SU-DHL-6 (cell line): ENCODE measurements at regions not wholly inside any gene's neighbourhood (a gene's known extent, or its start where the extent isn't known, plus 50 kb on each side); places are given as distances from the start of the nearest gene placed in this dataset.

Source experiments
- H2AFZ ChIP-seq: fragments of 200-600 bp; sonication (generic); 2 replicates; pipeline ENCODE4 v1.6.1; 2014; ENCODE audit warnings: low read depth, mild to moderate bottlenecking, moderate library complexity, mixed read lengths, antibody characterized with exemption, low read length; ENCODE audit not compliant: severe bottlenecking
- H3F3A ChIP-seq: fragments of 200-600 bp; shearing (Covaris generic); 2 replicates; pipeline ENCODE4 v1.6.0; 2016; ENCODE audit warnings: antibody characterized with exemption, mild to moderate bottlenecking; ENCODE audit not compliant: insufficient read depth
- H3K27ac ChIP-seq: fragments of 200-600 bp; sonication (generic); 2 replicates; pipeline ENCODE4 v1.5.1; 2016; ENCODE audit warnings: low read depth, mild to moderate bottlenecking, low read length, moderate library complexity, mixed read lengths
- H3K27me3 ChIP-seq: fragments of 200-600 bp; sonication (generic), shearing (Covaris generic); 2 replicates; pipeline ENCODE4 v1.6.0; 2014; ENCODE audit warnings: mild to moderate bottlenecking, low read length
- H3K36me3 ChIP-seq: fragments of 200-600 bp; sonication (generic); 2 replicates; pipeline ENCODE4 v1.6.1; 2014; ENCODE audit warnings: mild to moderate bottlenecking, low read length, mixed read lengths
- H3K4me2 ChIP-seq: fragments of 300-600, 200-600 bp; shearing (Covaris generic), sonication (generic); 2 replicates; pipeline ENCODE4 v1.6.0; 2014; ENCODE audit warnings: low read length, low read depth, mild to moderate bottlenecking; ENCODE audit not compliant: poor library complexity, severe bottlenecking
- H3K4me3 ChIP-seq: fragments of 200-600 bp; sonication (generic); 2 replicates; pipeline ENCODE4 v1.5.1; 2014; ENCODE audit warnings: antibody characterized with exemption, low read length, mild to moderate bottlenecking, mixed read lengths; ENCODE audit not compliant: insufficient read depth, poor library complexity, severe bottlenecking
- H3K79me2 ChIP-seq: fragments of 200-600 bp; sonication (generic); 2 replicates; pipeline ENCODE4 v1.6.1; 2014; ENCODE audit warnings: mild to moderate bottlenecking, low read length, moderate library complexity; ENCODE audit not compliant: insufficient read depth
- H3K9ac ChIP-seq: fragments of 200-600 bp; sonication (generic); 2 replicates; pipeline ENCODE4 v1.7.0; 2014; ENCODE audit warnings: mild to moderate bottlenecking, low read length
- H3K9me2 ChIP-seq: fragments of 200-600 bp; sonication (generic); replicated peaks from 2 replicates; pipeline ENCODE4 v1.6.1; 2014; ENCODE audit warnings: low read length; ENCODE audit not compliant: insufficient read depth
- H3K9me3 ChIP-seq: fragments of 200-600 bp; sonication (generic); 2 replicates; pipeline ENCODE4 v1.6.1; 2014; ENCODE audit warnings: low read length, mixed read lengths; ENCODE audit not compliant: insufficient read depth
- H4K20me1 ChIP-seq: fragments of 200-600 bp; sonication (generic); 2 replicates; pipeline ENCODE4 v1.6.1; 2014; ENCODE audit warnings: low read depth, mild to moderate bottlenecking, antibody characterized with exemption, low read length, moderate library complexity, mixed read lengths
- CTCF ChIP-seq: fragments of 200-600 bp; sonication (generic); IDR thresholded peaks from one replicate; pipeline ENCODE4 v1.5.1; 2017; ENCODE audit warnings: antibody characterized with exemption, mild to moderate bottlenecking, low read length, moderate library complexity; ENCODE audit not compliant: insufficient read depth, poor library complexity, severe bottlenecking
- EZH2phosphoT487 ChIP-seq: fragments of 200-600 bp; sonication (generic), shearing (Covaris generic); conservative IDR thresholded peaks from 2 replicates; pipeline ENCODE4 v1.6.1; 2018; ENCODE audit warnings: mild to moderate bottlenecking, antibody characterized with exemption, low read length, moderate library complexity, mixed read lengths

GRCh38 chr6:113401231-113401630 is 455.9 kb upstream of the MARCKS start:
- TF ChIP-seq CTCF (no peak), EZH2phosphoT487 (no peak)
- Histone ChIP-seq H3K4me3 (no peak overlapping the region), H3K36me3 (no peaks in the 10 kb centered on the region), H3K9me2 (no peaks in the 10 kb centered on the region), H3K4me2 (no peak overlapping the region), H3K27ac (no peak overlapping the region), H3F3A (no peaks in the 10 kb centered on the region), H3K9me3 (no peaks in the 10 kb centered on the region), H2AFZ (no peak overlapping the region), H3K79me2 (no peaks in the 10 kb centered on the region), H3K27me3 (no peaks in the 10 kb centered on the region), H3K9ac (no peak overlapping the region), H4K20me1 (no peaks in the 10 kb centered on the region)

GRCh38 chr6:113402544-113402943 is 454.6 kb upstream of the MARCKS start:
- H3K27me3 ChIP-seq, result no peaks in the 10 kb centered on the region
- H3K4me3 ChIP-seq, result no peak overlapping the region
- no peaks in the 10 kb centered on the region for H3K9me3 ChIP-seq
- H3K27ac ChIP-seq, result no peak overlapping the region
- H3F3A ChIP-seq, result no peaks in the 10 kb centered on the region
- H3K79me2 ChIP-seq, result no peaks in the 10 kb centered on the region
- H3K4me2 ChIP-seq, result no peak overlapping the region
- H2AFZ ChIP-seq, result no peak overlapping the region
- no peaks in the 10 kb centered on the region for H3K36me3 ChIP-seq
- no peak overlapping the region for H3K9ac ChIP-seq
- no peaks in the 10 kb centered on the region for H4K20me1 ChIP-seq
- no peaks in the 10 kb centered on the region for H3K9me2 ChIP-seq
- TF ChIP-seq EZH2phosphoT487, result no peak
- TF ChIP-seq CTCF, result no peak

- Histone ChIP-seq H3K4me2 (no peak overlapping the region), H3K4me3 (no peak overlapping the region), H4K20me1 (no peaks in the 10 kb centered on the region), H3K27me3 (no peaks in the 10 kb centered on the region), H3F3A (no peaks in the 10 kb centered on the region), H3K9me3 (no peaks in the 10 kb centered on the region), H3K36me3 (no peaks in the 10 kb centered on the region), H3K9ac (no peak overlapping the region), H3K9me2 (no peaks in the 10 kb centered on the region; the same call in 1 of the 2 replicates), H2AFZ (no peak overlapping the region), H3K27ac (no peak overlapping the region), H3K79me2 (no peaks in the 10 kb centered on the region)
- TF ChIP-seq EZH2phosphoT487 (no peak), CTCF (no peak)
Observed at GRCh38 chr6:113403966-113404595, 453.1 kb upstream of the MARCKS start.
